ENCODE measurements at regions not wholly inside any gene's neighbourhood (a gene's known extent, or its start where the extent isn't known, plus 50 kb on each side); places are given as distances from the start of the nearest gene placed in this dataset.

DNA sequence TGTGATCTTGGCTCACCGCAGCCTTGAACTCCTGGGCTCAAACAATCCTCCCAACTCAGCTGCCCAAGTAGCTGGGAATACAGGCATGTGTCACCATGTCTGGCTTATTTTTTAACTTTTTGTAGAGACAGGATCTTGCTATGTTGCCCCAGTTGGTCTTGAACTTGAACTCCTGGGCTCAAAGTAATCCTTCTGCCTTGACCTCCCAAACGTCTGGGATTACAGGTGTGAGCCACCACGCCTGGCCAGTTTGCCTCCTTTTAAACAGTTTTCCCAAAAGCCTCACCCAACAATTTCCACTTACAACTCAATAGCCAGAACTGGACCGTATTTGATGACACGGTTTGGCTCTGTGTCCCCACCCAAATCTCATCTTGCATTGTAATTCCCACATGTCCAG, 85.4 kb upstream of the FOXN2 start:
- no peak for TF ChIP-seq EZH2 (IDR thresholded peaks at IDR 0.05; ENCODE audit: low read length, missing control alignments)
- TF ChIP-seq, protein P1, sequence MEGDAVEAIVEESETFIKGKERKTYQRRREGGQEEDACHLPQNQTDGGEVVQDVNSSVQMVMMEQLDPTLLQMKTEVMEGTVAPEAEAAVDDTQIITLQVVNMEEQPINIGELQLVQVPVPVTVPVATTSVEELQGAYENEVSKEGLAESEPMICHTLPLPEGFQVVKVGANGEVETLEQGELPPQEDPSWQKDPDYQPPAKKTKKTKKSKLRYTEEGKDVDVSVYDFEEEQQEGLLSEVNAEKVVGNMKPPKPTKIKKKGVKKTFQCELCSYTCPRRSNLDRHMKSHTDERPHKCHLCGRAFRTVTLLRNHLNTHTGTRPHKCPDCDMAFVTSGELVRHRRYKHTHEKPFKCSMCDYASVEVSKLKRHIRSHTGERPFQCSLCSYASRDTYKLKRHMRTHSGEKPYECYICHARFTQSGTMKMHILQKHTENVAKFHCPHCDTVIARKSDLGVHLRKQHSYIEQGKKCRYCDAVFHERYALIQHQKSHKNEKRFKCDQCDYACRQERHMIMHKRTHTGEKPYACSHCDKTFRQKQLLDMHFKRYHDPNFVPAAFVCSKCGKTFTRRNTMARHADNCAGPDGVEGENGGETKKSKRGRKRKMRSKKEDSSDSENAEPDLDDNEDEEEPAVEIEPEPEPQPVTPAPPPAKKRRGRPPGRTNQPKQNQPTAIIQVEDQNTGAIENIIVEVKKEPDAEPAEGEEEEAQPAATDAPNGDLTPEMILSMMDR (conservative IDR thresholded peaks at IDR 0.05 in 1 of 2, IDR thresholded peaks at IDR 0.05 in 1 of 2; ENCODE audit: low read depth in 1 of 2, low read length in 2 of 2): no peak
- Histone ChIP-seq H3K4me3 (replicated peaks in 1 of 4; ENCODE audit: control extremely low read depth in 1 of 4, insufficient read depth in 1 of 4, low read depth in 3 of 4, low read length in 4 of 4) (no peak overlapping the region), H3K9me3 (ENCODE audit: control insufficient read depth, insufficient read depth, low read depth, low read length) (no peaks in the 10 kb centered on the region), H3K79me2 (ENCODE audit: control insufficient read depth, insufficient read depth, low read length) (no peaks in the 10 kb centered on the region), H3K9ac (ENCODE audit: insufficient read depth, low read length) (no peak overlapping the region), H3K27me3 (ENCODE audit: control insufficient read depth, insufficient read depth, low read length) (no peaks in the 10 kb centered on the region), H3K4me2 (ENCODE audit: extremely low read depth, insufficient read depth, low read length) (no peak overlapping the region), H4K20me1 (ENCODE audit: control insufficient read depth, extremely low read depth, insufficient read depth, low read length) (no peaks in the 10 kb centered on the region), H3K27ac (ENCODE audit: insufficient read depth, low read length) (no peak overlapping the region), H3K36me3 (ENCODE audit: control insufficient read depth, insufficient read depth, low read length) (no peaks in the 10 kb centered on the region), H2AFZ (ENCODE audit: low read length) (no peak overlapping the region), H3K4me1 (ENCODE audit: control insufficient read depth, extremely low read depth, insufficient read depth, low read length) (no peaks in the 10 kb centered on the region)
- DNase-seq (ENCODE audit: low read depth in 2 of 2): no peak

DNA sequence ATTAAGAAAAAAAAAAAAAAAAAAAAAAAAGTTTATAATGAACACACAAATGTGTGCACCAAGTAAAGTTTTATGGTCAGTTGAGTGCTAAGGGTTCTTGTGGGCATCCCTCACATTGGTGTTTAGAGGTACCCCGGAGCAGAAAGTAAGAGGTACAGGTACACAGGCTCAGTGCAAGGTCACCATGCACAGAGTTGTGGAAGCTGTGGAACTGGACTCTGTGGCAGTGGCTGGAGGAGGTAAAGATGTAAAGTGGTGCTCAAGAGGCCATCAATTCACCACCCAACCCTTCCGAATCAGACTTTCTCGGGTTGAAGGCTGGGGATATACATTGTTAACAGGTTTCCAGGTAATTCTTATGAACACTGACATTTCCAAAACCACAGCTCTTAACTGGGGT, 83.6 kb upstream of the FOXN2 start:
- no peaks in the 10 kb centered on the region for H3K27me3 ChIP-seq (ENCODE audit: control insufficient read depth, insufficient read depth, low read length)
- H3K9ac ChIP-seq (ENCODE audit: insufficient read depth, low read length): no peak overlapping the region
- H3K4me1 ChIP-seq (ENCODE audit: control insufficient read depth, extremely low read depth, insufficient read depth, low read length): no peaks in the 10 kb centered on the region
- H3K9me3 ChIP-seq (ENCODE audit: control insufficient read depth, insufficient read depth, low read depth, low read length): no peaks in the 10 kb centered on the region
- H3K36me3 ChIP-seq (ENCODE audit: control insufficient read depth, insufficient read depth, low read length): no peaks in the 10 kb centered on the region
- DNase-seq (ENCODE audit: low read depth in 2 of 2): no peak
- no peaks in the 10 kb centered on the region for H4K20me1 ChIP-seq (ENCODE audit: control insufficient read depth, extremely low read depth, insufficient read depth, low read length)
- H3K27ac ChIP-seq (ENCODE audit: insufficient read depth, low read length): no peak overlapping the region
- H3K79me2 ChIP-seq (ENCODE audit: control insufficient read depth, insufficient read depth, low read length): no peaks in the 10 kb centered on the region
- H3K4me2 ChIP-seq (ENCODE audit: extremely low read depth, insufficient read depth, low read length): no peak overlapping the region
- H2AFZ ChIP-seq (ENCODE audit: low read length): no peak overlapping the region
- no peak overlapping the region for H3K4me3 ChIP-seq (replicated peaks in 1 of 4; ENCODE audit: control extremely low read depth in 1 of 4, insufficient read depth in 1 of 4, low read depth in 3 of 4, low read length in 4 of 4)
- TF ChIP-seq, protein P1 (conservative IDR thresholded peaks at IDR 0.05 in 1 of 2, IDR thresholded peaks at IDR 0.05 in 1 of 2; ENCODE audit: low read depth in 1 of 2, low read length in 2 of 2): no peak

DNA sequence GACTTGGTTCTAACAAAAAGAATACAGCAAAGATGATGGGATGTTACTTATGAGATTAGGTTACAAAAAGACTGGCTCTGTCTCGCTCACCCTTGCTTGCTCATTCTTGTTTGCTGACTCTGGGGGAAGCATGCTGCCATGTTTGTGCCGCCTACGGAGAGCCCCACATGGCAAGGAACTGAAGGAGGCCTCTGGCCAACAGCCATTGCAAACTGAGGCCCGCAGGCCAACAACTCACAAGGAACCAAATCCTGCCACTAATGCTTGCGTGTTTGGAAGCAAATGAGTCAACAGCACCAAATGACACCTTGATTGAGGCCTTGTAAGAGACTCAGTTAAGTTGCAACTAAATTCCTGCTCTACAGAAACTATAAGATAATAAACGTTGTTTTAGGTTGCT, 82.1 kb upstream of the FOXN2 start:
- Histone ChIP-seq H3K27ac (ENCODE audit: insufficient read depth, low read length) (no peak overlapping the region), H3K79me2 (ENCODE audit: control insufficient read depth, insufficient read depth, low read length) (no peaks in the 10 kb centered on the region), H4K20me1 (ENCODE audit: control insufficient read depth, extremely low read depth, insufficient read depth, low read length) (no peaks in the 10 kb centered on the region), H3K4me2 (ENCODE audit: extremely low read depth, insufficient read depth, low read length) (no peak overlapping the region), H3K36me3 (ENCODE audit: control insufficient read depth, insufficient read depth, low read length) (no peaks in the 10 kb centered on the region), H3K4me3 (replicated peaks in 1 of 4; ENCODE audit: control extremely low read depth in 1 of 4, insufficient read depth in 1 of 4, low read depth in 3 of 4, low read length in 4 of 4) (no peak overlapping the region), H3K9me3 (ENCODE audit: control insufficient read depth, insufficient read depth, low read depth, low read length) (no peaks in the 10 kb centered on the region), H3K4me1 (ENCODE audit: control insufficient read depth, extremely low read depth, insufficient read depth, low read length) (no peaks in the 10 kb centered on the region), H2AFZ (ENCODE audit: low read length) (no peak overlapping the region), H3K27me3 (ENCODE audit: control insufficient read depth, insufficient read depth, low read length) (no peaks in the 10 kb centered on the region), H3K9ac (ENCODE audit: insufficient read depth, low read length) (no peak overlapping the region)
- no peak for DNase-seq (ENCODE audit: low read depth in 2 of 2)
- TF ChIP-seq, protein P1 (conservative IDR thresholded peaks at IDR 0.05 in 1 of 2, IDR thresholded peaks at IDR 0.05 in 1 of 2; ENCODE audit: low read depth in 1 of 2, low read length in 2 of 2): no peak
